OCI-LY3 (cell line): ENCODE measurements at regions not wholly inside any gene's neighbourhood (a gene's known extent, or its start where the extent isn't known, plus 50 kb on each side); places are given as distances from the start of the nearest gene placed in this dataset.

ENCODE experiments used
- H2AFZ ChIP-seq: fragments of 200-600, 300-600 bp; shearing (Covaris generic); 2 replicates; pipeline ENCODE4 v1.6.0; 2014; ENCODE audit warnings: antibody characterized with exemption, low read depth, low read length
- H3K27ac ChIP-seq: fragments of 200-600, 300-600 bp; sonication (generic); 2 replicates; pipeline ENCODE4 v1.5.1; 2014; ENCODE audit warnings: mild to moderate bottlenecking, low read length, moderate library complexity, mixed read lengths
- H3K27me3 ChIP-seq: fragments of 200-600, 300-600 bp; sonication (generic); 2 replicates; pipeline ENCODE4 v1.6.1; 2014; ENCODE audit warnings: low read depth, low read length, mixed read lengths
- H3K36me3 ChIP-seq: fragments of 200-600, 300-600 bp; sonication (generic); replicated peaks from 2 replicates; pipeline ENCODE3; 2014; ENCODE audit warnings: low read depth, low read length, mixed read lengths
- H3K4me1 ChIP-seq: fragments of 300-600, 200-600 bp; sonication (generic); 2 replicates; pipeline ENCODE4 v1.6.1; 2014; ENCODE audit warnings: low read length, mixed read lengths
- H3K4me2 ChIP-seq: fragments of 200-600, 300-600 bp; sonication (generic); 2 replicates; pipeline ENCODE4 v1.6.1; 2014; ENCODE audit warnings: low read length, mixed read lengths
- H3K4me3 ChIP-seq: fragments of 300-600, 200-600 bp; sonication (generic); 2 replicates; pipeline ENCODE4 v1.5.1; 2014; ENCODE audit warnings: antibody characterized with exemption, mild to moderate bottlenecking, low read length, moderate library complexity
- H3K79me2 ChIP-seq: fragments of 300-600, 200-600 bp; shearing (Covaris generic); 2 replicates; pipeline ENCODE4 v1.6.1; 2014; ENCODE audit warnings: mild to moderate bottlenecking, low read length, mixed read lengths
- H3K9ac ChIP-seq: fragments of 300-600, 200-600 bp; shearing (Covaris generic); 2 replicates; pipeline ENCODE4 v1.6.0; 2014; ENCODE audit warnings: mild to moderate bottlenecking, low read length, moderate library complexity
- H3K9me3 ChIP-seq: fragments of 200-600, 300-600 bp; shearing (Covaris generic); 2 replicates; pipeline ENCODE4 v1.6.1; 2014; ENCODE audit warnings: low read length, mixed read lengths; ENCODE audit not compliant: insufficient read depth
- H4K20me1 ChIP-seq: fragments of 200-600, 300-600 bp; sonication (generic); 2 replicates; pipeline ENCODE4 v1.6.1; 2016; ENCODE audit warnings: low read length, mixed read lengths; ENCODE audit not compliant: insufficient read depth
- EZH2phosphoT487 ChIP-seq: fragments of 200-600 bp; shearing (Covaris generic); IDR thresholded peaks from 2 replicates; pipeline ENCODE4 v1.6.1; 2018; ENCODE audit warnings: antibody characterized with exemption, mixed run types, low read depth
- TF ChIP-seq, protein P1 (sequence below): fragments of 200-600, 300-600 bp; sonication (generic); IDR thresholded peaks from 2 replicates; pipeline ENCODE4 v1.5.1; 2014; ENCODE audit warnings: antibody characterized with exemption, low read length, low read depth

DNA sequence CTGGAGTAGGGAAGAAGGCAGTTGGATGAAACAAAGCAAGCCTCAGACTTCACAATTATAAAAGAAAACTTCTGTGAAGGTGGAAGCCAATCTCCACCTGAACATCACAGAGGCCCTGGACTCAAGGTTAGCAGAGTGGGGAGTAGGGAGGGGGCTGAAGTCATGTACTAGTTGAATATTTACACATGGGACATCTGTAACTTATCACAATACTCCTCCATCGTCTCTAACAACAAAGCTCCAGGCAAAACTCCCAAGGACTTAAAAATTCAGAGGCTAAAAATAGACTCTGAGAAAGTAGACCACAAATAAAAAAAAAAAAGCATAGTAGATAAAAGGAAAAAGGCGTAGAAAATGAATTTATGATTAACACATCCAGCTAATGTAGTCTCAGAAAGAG, 326.3 kb upstream of the PKN2 start:
- Histone ChIP-seq H3K4me3 (no peak overlapping the region), H3K9me3 (no peaks in the 10 kb centered on the region), H4K20me1 (no peaks in the 10 kb centered on the region), H3K36me3 (no peaks in the 10 kb centered on the region), H3K4me2 (no peak overlapping the region), H3K9ac (no peak overlapping the region), H3K4me1 (no peaks in the 10 kb centered on the region), H3K79me2 (no peaks in the 10 kb centered on the region), H2AFZ (no peak overlapping the region), H3K27ac (no peak overlapping the region), H3K27me3 (no peaks in the 10 kb centered on the region)
- TF ChIP-seq, protein P1, sequence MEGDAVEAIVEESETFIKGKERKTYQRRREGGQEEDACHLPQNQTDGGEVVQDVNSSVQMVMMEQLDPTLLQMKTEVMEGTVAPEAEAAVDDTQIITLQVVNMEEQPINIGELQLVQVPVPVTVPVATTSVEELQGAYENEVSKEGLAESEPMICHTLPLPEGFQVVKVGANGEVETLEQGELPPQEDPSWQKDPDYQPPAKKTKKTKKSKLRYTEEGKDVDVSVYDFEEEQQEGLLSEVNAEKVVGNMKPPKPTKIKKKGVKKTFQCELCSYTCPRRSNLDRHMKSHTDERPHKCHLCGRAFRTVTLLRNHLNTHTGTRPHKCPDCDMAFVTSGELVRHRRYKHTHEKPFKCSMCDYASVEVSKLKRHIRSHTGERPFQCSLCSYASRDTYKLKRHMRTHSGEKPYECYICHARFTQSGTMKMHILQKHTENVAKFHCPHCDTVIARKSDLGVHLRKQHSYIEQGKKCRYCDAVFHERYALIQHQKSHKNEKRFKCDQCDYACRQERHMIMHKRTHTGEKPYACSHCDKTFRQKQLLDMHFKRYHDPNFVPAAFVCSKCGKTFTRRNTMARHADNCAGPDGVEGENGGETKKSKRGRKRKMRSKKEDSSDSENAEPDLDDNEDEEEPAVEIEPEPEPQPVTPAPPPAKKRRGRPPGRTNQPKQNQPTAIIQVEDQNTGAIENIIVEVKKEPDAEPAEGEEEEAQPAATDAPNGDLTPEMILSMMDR = no peak
- TF ChIP-seq EZH2phosphoT487 = no peak

DNA sequence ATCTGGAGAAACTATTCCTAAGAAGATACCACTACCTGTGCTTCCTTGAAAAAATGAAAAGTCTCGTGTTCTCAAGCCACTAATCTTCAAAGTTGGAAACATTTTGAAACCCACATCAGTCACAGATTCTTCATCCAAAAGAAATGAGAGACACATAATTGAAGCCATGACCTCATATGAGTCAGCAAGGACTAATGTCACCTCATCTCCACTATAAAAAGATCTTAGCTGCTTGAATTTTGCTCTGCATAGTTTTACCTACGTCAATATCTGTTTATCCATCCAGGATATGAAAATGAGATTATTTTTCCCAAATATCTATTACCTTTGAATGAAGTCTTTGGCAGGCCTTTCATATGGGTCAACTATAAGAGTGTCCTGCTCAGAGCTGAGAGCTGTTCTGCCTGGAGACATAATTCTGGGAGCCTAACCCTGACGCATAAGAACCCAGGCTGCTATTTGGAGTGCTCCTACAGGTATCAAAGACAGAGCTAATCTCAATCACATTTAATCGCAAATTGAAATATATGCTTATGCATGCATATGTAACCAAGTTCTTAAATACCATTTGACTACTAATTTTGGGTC, 312.5 kb upstream of the PKN2 start:
- H3K79me2 ChIP-seq = no peaks in the 10 kb centered on the region
- H2AFZ ChIP-seq = no peak overlapping the region
- H3K4me3 ChIP-seq = no peak overlapping the region
- peaks cover 13% of the 10 kb centered on the region for H3K4me1 ChIP-seq
- no peak overlapping the region for H3K9ac ChIP-seq
- no peak overlapping the region for H3K27ac ChIP-seq
- TF ChIP-seq, protein P1 = no peak
- TF ChIP-seq EZH2phosphoT487 = no peak
- no peaks in the 10 kb centered on the region for H3K27me3 ChIP-seq
- H4K20me1 ChIP-seq = no peaks in the 10 kb centered on the region
- no peak overlapping the region for H3K4me2 ChIP-seq
- no peaks in the 10 kb centered on the region for H3K9me3 ChIP-seq
- H3K36me3 ChIP-seq = no peaks in the 10 kb centered on the region

DNA sequence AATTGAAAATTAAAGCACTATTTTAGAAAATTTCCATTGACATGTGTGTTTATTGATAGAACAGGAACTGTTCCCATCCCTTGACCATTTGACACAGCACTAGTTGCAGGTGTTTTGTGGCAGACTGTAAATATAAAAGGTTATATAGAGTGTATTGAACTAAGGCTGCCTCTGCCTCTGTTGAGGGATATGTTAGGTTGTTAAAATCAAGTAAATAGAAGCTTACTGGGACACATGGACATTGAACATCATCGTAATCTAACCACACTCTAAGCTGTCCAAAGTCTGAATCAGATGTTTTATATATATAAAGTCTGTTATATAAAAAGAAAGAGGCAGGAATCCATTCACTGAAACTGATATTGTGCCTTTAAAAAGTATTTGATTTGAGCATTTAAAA, 308.1 kb upstream of the PKN2 start:
- TF ChIP-seq, protein P1 = no peak
- TF ChIP-seq EZH2phosphoT487 = no peak
- H3K27me3 ChIP-seq = no peaks in the 10 kb centered on the region
- 0 out of 2 replicates have a peak overlapping the region, but pooled peaks have one; percentile 12 for H3K4me2 ChIP-seq
- H3K79me2 ChIP-seq = no peaks in the 10 kb centered on the region
- no peak overlapping the region for H3K9ac ChIP-seq
- H3K4me1 ChIP-seq = peaks cover 9% of the 10 kb centered on the region
- H3K9me3 ChIP-seq = no peaks in the 10 kb centered on the region
- no peaks in the 10 kb centered on the region for H3K36me3 ChIP-seq
- H3K27ac ChIP-seq = no peak overlapping the region
- no peak overlapping the region for H2AFZ ChIP-seq
- no peaks in the 10 kb centered on the region for H4K20me1 ChIP-seq
- H3K4me3 ChIP-seq = no peak overlapping the region

DNA sequence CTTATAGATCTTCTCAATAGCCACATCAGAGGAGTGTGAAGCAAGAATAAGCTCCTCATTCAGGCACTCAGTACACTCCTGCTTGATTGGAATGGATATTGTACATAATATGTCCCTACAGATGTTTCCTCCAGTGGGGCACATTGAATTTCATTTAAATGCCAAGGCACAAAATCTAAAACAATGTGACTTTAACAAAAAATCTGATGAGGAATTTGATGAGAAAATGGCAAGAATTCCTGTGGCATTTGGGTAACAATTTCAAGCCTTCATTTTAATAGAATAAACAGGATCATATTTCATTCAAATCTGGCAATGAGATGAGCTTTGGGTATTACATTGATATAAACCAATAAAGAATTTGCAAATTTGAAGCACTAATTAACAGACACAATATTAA, 307.7 kb upstream of the PKN2 start:
- Histone ChIP-seq H3K9ac (no peak overlapping the region), H3K36me3 (no peaks in the 10 kb centered on the region), H4K20me1 (no peaks in the 10 kb centered on the region), H3K9me3 (no peaks in the 10 kb centered on the region), H3K27me3 (no peaks in the 10 kb centered on the region), H3K4me2 (no peak overlapping the region), H3K79me2 (no peaks in the 10 kb centered on the region), H3K27ac (no peak overlapping the region), H3K4me1 (peaks cover 9% of the 10 kb centered on the region), H3K4me3 (no peak overlapping the region), H2AFZ (no peak overlapping the region)
- no peak for TF ChIP-seq EZH2phosphoT487
- TF ChIP-seq, protein P1 = no peak
